Left kidney (tissue), 1 donor: ENCODE measurements at regions not wholly inside any gene's neighbourhood (a gene's known extent, or its start where the extent isn't known, plus 50 kb on each side); places are given as distances from the start of the nearest gene placed in this dataset.
"Not testable (repeated sequence)": the region's sequence is repeated elsewhere in the genome, so short reads cannot be mapped to it uniquely, and the experiment has no call there.

Experiments
- DNase-seq: peaks from one replicate; pipeline ENCODE4 v3.0.0-alpha.2; 2013

- DNase-seq, result no peak
Measured at GRCh38 chr4:53866055-53866454, 198.3 kb downstream of the CHIC2 start.

GRCh38 chr4:53865054-53865453, 199.4 kb downstream of the CHIC2 start:
- DNase-seq, result no peak

DNA sequence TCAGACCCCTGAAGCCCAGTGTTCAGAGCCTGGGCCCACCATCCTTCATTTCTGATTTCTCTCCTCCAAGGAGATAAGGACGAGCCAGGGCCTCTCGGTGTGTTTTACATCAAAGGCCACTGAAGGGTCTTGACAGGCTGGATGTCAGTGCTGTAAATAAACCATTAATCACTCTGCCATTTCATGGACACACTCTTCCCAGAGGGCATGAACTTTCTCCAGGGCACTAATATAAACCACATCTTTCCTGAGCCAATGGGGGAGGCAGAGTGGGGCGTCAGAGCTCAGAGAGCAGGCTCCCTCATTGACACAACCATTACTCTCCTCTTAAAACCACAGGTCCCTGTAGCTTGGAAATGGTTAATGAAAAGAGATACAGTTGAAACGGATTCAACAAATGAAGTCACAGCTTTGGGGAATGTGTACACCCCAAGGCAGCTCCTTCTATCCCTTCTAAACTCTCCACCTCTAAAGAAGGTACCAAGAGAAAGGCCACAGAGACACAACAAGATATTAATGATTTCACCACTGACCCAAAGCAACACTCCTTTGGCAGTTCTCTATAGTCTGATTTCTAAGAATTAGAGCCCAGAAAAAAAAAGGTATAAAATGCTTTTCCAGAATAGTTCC, 200.6 kb downstream of the CHIC2 start:
- DNase-seq, result no peak

DNA sequence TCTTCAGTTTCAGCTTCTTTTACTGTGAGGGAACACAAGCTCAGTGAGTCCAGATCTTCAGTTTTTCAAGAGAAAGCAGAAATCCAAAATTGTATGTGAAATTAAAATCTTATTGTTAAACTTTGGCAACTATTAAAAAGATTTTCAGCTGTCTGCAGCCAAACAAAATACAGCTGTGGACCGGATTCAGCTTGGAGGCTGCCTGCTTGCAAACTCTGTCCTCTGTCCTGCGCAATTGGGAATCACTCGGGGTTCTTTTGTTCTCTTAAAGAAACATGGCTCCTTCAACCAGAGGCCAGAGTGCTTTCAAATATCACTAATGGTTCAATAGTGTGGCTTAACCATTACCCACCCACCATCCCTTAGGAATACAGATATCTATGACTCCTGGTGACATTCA, 201.2 kb downstream of the CHIC2 start:
- DNase-seq, result no peak

DNA sequence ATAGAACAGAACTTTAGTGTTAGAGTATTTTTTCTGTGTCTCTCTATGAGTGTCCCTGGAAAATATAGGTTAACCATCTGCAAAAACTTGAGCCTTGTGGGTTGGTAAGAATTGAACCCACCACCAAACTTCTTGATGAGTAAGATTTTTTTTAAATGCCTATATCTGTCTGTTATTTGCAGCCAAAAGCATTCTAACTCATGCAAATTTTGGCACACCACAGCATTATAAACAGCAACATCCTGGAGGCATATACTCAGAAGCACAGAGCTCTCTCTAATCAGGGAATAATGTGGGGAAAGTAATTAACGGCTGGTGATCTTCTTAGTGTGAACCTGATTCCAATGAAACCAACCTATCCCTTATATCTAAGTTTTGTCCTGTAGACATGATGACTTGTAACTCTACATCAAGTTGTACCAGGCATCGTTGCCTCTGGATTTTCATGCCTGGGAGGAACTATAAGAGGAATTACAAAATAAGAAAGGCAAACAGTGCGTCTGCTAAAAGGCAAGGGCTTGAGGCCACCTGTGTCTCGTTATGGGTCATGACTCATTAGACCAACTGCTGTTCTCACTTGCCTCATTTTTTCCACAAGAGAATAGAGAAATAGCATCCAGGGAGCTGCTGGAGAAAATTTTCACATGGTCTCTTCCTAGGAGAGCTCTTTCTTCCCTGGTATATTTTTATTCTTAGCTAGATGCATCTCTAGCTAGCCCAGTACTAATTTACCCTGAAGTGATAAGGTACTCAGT, 202.4 kb downstream of the CHIC2 start:
- no peak for DNase-seq

DNA sequence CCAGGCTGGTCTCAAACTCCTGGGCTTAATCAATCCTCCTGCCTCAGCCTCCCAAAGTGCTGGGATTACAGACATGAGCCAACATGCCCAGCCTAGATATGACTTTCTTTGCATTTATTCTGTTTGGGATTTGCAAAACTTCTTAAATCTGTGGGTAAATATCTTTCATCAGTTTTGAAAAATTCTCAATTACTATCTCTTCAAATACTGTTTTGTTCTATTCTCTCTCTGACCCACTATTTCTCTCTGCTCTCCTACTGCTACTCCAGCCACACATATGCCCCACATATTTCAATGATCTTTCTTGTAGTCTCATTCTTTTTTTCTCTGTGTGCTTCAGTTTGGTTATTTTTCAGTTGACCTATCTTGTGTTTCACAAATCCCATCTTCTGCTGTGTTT, 205.1 kb downstream of the CHIC2 start:
- no peak for DNase-seq

- no peak for DNase-seq
Measured at GRCh38 chr4:53858744-53859143, 205.7 kb downstream of the CHIC2 start.

DNA sequence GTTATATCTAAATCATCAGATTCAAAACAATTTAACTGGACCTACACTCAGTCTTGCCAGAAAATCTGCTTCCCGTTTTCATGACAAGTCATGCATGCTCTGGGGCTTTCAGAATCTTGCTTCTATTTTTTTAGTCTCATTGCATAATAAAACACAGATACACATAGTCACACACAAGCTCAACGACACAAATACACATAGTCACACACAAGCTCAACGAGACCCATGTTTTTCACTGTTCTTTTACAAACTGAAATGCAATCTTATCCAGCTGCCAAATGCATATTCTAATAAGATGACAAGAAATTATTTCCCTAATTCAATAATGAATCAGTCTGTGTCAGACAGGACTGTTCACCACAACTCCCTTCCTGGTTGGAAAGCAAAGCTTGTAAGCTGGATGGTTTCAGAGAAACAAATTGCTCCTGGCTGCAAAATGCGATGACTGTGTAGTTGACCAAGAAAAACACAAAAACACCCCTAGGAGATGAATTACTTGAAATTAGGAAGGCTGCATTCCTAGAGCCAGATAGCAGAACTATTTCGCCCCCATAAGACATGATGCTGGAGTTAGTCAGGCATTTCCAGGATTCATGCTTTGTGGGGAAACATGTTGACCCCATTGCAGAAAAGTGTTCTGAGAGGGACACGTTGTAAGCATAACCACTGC, 208.7 kb downstream of the CHIC2 start:
- DNase-seq, result no peak

DNA sequence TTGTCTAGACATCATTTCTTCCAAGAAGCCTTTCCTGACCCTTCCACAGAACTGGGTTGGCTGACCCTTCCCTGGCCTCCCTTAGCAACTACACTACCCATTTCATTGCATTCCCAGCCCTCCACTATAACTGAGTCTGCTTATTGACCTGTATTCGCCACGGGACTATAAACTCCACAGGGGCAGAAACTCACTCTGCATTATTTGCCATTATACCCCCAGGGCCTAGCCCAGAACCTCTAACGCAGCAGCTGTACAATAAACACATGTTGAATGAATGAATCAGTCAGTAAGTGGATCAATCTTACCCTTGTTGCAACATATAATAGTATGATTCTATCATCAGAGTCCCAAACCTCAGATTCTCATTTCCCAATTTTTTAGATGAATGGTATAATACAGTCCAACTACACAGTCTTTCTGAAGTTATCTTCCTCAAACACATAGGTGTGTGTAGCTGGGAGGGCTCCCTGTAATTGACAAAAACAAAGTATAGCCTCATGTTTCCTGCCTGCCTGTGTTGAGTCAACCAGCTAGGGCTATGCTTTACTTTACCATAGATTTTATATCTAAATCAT, 209.3 kb downstream of the CHIC2 start:
- no peak for DNase-seq

GRCh38 chr4:53852343-53852742, 212.1 kb downstream of the CHIC2 start:
- DNase-seq, result no peak

GRCh38 chr4:53847965-53848364, 216.4 kb downstream of the CHIC2 start:
- no peak for DNase-seq

GRCh38 chr4:53844551-53844950, 219.9 kb downstream of the CHIC2 start:
- DNase-seq, result no peak

DNA sequence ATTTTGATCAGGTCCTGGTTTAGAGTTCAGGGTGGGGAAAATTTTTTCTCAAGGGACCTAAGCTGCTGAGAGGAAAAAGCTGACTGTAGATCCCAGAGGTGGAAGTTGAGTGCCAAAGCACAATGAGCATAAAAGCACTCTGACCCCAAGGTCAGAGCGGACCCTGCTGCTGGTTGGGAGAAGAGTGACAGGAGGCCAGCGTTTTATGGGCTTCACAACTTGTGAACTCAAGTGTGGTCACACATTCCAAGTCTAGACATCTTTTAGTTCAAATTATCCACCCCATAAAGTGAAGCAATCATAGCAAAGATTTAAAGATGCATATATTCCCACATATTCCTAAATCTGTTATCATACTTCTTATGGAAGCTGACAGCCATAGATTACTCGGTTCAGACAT, 220.3 kb downstream of the CHIC2 start:
- no peak for DNase-seq

- no peak for DNase-seq
Measured at GRCh38 chr4:53841711-53842110, 222.7 kb downstream of the CHIC2 start.

GRCh38 chr4:53840643-53841042, 223.8 kb downstream of the CHIC2 start:
- no peak for DNase-seq

DNA sequence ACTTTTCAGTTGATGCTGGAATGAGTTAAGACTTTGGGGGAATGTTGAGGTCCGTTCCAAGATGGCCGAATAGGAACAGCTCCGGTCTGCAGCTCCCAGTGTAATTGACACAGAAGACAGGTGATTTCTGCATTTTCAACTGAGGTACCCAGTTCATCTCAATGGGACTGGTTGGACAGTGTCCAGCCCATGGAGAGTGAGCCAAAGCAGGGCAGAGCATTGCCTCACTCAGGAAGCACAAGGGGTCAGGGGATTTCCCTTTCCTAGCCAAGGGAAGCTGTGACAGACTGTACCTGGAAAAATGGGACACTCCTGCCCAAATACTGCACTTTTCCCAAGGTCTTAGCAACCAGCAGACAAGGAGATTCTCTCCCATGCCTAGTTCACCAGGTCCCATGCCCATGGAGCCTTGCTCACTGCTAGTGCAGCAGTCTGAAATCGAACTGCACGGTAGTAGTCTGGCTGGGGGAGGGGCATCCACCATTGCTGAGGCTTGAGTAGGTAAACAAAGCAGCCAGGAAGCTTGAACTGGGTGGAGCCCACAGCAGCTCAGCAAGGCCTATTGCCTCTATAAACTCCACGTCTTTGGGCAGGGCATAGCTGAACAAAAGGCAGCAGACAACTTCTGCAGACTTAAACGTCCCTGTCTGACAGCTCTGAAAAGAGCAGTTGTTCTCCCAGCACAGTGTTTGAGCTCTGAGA, 231.0 kb downstream of the CHIC2 start:
- DNase-seq, result not testable (repeated sequence)

GRCh38 chr4:53832549-53832948, 231.9 kb downstream of the CHIC2 start:
- no peak for DNase-seq

DNA sequence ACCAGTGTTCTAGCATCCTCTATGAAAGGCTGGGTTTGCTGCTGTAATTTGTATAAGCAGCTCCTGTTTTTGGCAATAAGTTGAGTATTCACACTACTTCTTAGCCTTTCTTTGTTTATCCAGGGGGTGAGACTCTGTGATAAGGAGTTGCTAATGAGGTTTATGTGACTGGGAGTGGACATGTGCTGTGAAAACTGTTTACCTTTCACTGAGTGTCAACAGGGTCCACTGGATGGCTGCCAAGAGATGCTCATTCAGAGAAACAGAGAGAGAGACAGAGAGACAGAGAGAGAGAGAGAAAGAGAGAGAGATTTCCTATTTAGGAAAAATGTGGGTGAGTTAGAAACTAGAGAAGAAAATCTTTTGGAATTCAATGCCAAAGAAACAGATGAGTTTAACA, 233.9 kb downstream of the CHIC2 start:
- DNase-seq, result no peak

DNA sequence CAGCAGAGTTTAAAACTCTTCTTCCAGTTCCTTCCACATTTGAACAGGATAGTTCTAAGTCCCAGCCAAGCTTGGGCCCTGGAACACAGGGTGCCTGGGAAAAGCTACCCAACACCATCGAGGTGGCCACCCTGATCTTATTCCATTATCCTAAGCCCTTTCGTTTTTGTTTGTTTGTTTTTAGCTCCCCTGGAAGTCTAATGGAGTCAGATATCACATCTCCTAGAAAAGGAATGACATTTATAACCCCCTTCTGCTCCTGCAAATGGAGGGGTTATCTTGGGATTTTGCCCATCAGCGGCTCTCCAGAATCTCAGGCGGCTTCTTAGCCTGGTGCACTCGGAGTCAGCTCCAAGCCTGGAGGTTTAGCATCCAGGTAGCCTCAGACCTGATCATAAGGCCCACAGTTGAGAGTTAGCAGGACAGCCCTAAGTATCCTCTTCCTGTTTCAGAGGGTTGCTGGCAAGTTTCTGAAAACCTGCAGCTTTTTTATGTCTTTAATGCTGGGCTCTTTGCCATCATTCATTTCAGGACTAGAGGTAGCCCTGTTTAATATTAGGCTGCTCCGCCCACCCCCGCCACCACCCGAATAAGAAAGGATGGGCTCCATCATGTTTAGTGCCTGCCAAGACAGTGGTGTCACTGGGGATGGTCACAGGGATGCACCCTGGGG, 230.0 kb upstream of the LNX1 start:
- DNase-seq, result no peak

DNA sequence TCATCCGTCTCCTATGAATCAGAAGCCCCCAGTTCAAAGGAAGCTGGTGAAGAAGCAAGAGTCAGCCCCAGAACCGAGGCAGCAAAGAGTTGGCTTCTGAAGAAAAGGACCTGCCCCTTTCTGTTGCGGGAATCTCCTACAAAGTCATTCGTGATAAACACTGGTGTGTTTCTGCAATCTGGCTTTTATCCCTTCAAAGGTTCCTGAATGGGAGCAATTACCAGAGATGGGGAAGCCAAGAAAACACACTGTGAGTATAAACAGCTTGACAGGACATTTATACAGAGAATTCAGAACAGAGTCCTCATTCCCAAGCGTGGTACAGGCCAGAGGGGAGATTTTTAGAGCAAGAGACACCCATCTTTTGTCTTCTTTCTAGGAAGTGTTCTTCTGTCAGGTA, 226.8 kb upstream of the LNX1 start:
- no peak for DNase-seq

GRCh38 chr4:53816561-53816960, 225.3 kb upstream of the LNX1 start:
- DNase-seq, result no peak

- DNase-seq, result no peak
Measured at GRCh38 chr4:53815281-53815680, 224.0 kb upstream of the LNX1 start.
